RKO (cell line): ENCODE measurements at regions not wholly inside any gene's neighbourhood (a gene's known extent, or its start where the extent isn't known, plus 50 kb on each side); places are given as distances from the start of the nearest gene placed in this dataset.
"Not testable (repeated sequence)": the region's sequence is repeated elsewhere in the genome, so short reads cannot be mapped to it uniquely, and the experiment has no call there.

Experiments used
- DNase-seq: peaks from one replicate; pipeline ENCODE4 v3.0.0-alpha.2; 2016; ENCODE audit warnings: low spot score

DNA sequence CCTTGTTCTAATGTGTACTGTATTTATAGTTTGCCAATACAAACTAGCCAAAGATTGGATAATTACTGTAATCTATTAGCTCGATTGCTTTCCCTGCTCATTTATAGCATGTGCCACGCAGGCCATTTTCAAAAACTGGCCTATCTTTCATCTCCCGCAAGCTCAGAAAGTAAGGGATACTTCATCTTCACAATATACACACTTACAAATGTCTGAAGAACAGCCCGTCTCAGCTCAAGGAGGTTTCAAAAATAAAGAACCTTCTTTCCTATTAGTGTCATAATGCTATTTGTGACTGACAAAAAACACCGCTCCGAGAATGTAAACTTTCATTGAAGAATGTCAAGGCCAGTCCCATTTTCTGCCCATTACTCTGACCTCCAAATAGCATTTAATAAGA lies 306.4 kb upstream of the ZNF507 start:
- DNase-seq, result no peak

DNA sequence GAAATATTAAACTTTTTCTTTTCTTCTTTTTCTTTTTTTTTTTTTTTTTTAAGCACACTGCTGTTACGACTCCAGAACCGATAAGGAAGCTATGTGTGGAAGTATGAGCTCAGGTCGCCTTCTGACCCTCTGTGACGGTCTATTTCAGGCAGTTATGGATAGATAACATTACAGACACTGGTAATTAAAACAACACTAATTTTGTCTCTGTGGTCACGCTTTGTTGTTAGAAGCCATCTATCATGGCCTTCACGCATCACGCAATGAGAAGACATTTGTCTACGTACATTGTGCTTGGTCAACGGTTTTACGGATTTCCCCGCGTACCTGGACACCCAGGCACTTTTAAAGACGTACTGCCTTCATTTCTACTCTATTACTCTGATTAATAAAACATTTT lies 306.0 kb upstream of the ZNF507 start:
- DNase-seq, result no peak

DNA sequence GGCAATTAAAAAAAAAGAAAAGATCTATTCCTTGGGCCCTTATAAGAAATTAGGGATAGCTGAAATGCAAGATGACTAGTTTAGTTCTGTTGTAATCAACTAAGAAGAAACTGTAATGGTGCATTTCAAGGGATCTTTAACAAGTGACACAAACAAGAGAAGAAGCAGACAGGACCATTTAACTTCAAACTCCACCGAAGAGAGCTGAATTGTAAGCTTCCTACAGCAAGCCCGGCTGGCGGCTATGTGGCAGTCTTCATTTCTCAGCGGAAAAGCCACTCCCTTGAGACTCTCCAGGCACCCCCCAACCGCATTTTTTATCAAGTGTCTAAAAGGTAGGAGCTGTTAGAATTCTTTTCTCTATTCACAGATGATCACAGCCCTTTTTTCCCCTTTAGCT lies 305.2 kb upstream of the ZNF507 start:
- no peak for DNase-seq

GRCh38 chr19:32041681-32042292 lies 303.6 kb upstream of the ZNF507 start:
- DNase-seq, result peak; percentile 54

DNA sequence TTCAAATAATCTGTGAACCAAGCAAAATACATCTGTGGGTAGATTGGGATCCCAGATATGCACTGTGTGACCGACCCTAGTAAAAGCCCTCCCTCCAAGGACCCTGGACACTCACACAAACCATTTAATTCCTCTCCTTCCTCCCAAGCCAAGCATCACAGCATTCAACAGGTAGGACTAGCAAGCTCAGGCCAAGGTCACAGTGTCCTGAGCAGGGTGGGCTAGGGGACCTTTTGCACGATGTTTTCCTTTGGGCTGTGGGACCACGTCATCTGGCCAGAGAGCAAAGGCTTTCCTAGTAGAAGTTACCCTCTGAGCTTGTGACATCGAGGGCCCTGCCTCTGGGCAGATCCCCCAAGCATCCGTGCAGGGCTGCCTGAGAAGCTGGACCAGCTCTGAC lies 297.6 kb upstream of the ZNF507 start:
- no peak for DNase-seq

GRCh38 chr19:32053376-32053775 lies 292.0 kb upstream of the ZNF507 start:
- no peak for DNase-seq

DNA sequence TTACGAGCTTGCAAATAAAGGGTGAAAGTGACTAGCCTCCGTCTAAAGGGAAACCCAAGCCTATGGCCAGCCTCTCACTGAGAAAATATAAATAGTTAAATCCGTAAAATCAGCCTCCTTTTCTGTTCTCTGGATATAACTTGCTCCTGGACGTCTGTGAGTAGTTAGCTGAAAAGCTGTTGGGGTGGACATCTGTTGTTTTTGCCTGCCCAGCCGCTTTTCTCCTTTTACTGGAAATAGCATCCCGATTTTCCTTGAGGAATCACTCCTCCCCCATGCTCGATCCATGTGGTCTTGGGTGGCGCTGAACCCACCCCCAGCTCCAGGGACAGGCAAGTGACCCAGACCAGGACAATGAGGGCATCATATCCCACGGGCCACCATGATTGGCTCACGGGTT lies 291.5 kb upstream of the ZNF507 start:
- no peak for DNase-seq

- DNase-seq, result no peak
These were observed 287.3 kb upstream of the ZNF507 start for GRCh38 chr19:32058131-32058530.

- no peak for DNase-seq
These were observed 284.1 kb upstream of the ZNF507 start for GRCh38 chr19:32061315-32061714.

GRCh38 chr19:32063601-32064000 lies 281.8 kb upstream of the ZNF507 start:
- no peak for DNase-seq

GRCh38 chr19:32066056-32066455 lies 279.4 kb upstream of the ZNF507 start:
- no peak for DNase-seq

DNA sequence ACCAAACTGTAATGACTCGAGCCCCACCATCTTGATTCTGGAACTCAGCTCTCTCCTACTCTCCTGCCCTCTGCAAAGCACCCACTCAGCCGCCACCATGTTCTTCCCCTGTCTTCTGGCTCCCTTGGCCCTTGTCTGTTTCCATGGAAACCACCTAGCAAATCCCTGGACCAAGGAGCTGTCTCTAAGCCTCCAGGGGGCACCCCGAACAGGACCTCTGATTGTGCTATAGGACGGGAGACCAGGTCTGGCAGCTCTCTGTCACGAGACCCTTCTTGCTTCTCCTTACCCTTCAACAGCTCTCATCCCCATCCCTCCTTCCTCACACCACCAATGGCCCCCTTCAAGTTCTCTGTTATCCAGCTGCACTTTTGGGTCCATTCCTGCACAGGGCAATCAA lies 277.7 kb upstream of the ZNF507 start:
- DNase-seq, result no peak

DNA sequence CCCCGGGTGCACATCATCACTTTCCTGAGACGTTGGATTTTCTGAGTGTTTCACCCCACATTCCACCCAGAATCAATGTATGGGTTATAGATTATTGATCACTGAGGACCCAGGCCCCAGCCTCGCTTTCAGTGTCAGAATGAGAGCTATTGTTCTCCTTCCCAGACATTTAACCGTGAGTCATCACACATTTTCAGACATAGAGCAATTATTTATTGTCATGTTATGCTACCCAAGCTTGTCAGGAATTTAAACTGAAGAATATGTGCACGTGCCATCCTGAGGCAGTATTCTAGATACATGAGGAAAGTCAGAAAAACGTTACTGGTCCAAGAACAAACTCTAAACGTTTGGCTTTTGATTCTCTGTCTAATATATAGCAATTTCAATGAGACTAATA lies 276.6 kb upstream of the ZNF507 start:
- no peak for DNase-seq

DNA sequence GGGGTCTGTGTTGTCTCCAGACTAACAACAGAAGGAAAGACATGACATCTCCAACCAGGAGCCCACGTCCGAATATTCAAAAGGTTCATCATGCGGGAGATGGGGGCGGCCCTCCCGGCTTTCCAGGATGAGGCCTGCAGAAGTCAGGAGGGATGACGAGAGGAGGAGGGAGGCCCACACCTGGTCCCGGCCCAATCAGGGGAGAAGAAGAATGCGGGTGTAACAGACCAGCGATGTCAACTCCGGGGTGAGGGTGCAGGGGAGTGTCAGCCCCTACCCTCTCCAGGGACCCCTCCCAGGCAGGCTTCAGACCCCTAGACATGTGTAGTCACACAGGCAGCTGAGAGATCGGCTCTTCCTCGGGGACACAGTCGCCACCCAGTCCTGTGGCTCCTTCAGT lies 275.3 kb upstream of the ZNF507 start:
- DNase-seq, result no peak

DNA sequence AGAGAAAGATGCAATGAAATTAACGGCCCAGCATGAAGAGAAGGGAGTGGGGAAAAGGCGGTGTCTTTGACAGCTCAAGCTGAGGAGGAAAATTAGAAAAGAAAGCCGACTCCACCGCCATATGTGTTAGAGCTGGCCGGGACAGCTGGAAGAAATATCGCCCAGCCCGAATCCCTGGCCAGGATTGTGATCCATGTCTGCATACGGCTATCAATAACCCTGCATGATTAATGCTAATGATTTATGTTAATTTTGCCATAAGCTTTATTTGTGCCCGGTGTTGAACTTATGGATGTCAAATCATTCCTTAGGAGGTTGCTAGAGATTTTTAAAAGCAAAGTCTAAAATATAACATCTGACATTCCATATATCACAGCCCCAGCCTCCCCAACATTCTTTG lies 263.4 kb upstream of the ZNF507 start:
- no peak for DNase-seq

GRCh38 chr19:32084756-32085363 lies 260.6 kb upstream of the ZNF507 start:
- DNase-seq, result not testable (repeated sequence)

- no peak for DNase-seq
These were observed 254.2 kb upstream of the ZNF507 start for GRCh38 chr19:32091241-32091640.

GRCh38 chr19:32097011-32097410 lies 248.4 kb upstream of the ZNF507 start:
- no peak for DNase-seq

DNA sequence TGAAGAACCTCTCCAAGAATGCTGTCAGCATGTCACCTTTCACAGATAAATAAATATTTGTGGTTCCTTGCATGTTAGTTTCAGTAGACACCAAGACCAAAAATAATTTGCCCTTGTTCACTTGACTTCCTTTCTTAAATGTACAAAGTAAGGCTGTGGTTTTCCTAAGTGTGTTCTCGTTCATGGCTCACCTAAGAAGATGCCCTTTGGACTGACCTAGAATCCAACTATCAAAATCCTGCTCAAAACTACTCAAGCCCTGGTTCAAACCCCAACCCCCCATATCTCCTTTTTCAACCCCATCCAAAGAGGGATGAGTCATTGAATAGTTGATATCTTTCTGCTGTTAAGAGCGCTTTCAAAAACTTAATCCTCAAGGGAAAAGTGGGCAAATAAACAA lies 247.8 kb upstream of the ZNF507 start:
- no peak for DNase-seq

DNA sequence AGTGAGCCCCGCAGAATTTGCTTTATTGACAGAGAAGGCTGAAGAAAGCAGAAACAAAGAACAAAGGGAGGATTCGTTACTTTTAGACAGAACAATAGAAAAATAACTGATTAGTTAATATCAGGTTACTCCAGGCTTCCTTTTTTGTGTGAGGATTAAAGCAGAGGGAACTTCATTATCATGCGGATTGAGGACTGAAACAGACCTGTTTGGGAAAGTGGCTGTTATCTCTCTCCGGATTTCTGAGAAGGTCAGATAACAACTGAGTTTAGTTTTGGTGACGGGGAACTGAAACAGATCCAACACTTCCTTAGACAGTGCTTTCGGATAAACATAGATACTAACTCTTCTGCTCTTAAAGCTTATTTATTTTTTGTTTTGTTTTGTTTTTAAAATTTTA lies 246.4 kb upstream of the ZNF507 start:
- DNase-seq, result no peak

DNA sequence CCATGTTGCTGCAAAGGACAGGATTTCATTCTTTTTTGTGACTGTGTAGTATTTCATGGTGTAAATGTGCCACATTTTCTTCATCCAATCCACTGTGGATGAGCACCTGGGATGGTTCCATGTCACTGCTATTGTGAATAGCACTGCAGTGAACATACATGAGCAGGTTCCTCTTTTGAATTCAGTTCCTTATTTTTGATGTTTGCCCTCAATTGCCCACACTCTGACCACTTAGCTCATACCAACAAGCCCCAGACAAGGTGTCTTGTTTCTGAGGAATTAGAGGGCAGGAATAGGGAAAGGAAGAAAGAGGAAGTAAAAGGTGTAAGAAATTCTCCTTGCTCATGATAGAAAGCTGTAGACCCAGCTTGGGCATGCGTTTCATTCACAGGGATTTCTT lies 244.2 kb upstream of the ZNF507 start:
- no peak for DNase-seq

- no peak for DNase-seq
These were observed 241.9 kb upstream of the ZNF507 start for GRCh38 chr19:32103541-32103940.

GRCh38 chr19:32104153-32104849 lies 241.1 kb upstream of the ZNF507 start:
- DNase-seq, result peak; percentile 47

GRCh38 chr19:32104850-32105235 lies 240.6 kb upstream of the ZNF507 start:
- no peak for DNase-seq
